ENCODE measurements at regions not wholly inside any gene's neighbourhood (a gene's known extent, or its start where the extent isn't known, plus 50 kb on each side); places are given as distances from the start of the nearest gene placed in this dataset.

DNA sequence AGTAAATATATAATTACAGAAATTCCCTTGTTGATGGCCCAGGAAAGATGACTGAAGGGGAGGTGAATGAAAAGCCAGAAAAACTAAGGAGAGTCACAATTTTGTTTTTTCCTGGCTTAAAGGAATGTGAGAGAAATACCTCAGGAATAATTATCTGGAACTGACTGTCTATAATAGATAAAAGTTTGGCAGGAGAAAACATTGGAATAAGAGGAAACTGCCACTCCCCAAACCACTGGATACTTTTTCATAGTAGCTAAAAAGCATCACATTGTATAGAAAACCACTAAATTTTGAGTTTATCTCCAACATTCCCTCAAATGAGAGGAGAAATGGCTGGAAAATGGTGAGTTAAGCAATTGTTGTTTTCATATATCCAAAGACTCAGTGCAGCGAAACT lies 326.0 kb downstream of the NPR3 start:
- Histone ChIP-seq H3K27me3 (ENCODE audit: insufficient read depth, low read depth) (no peaks in the 10 kb centered on the region), H2AFZ (no peak overlapping the region), H3K4me1 (replicated peaks; ENCODE audit: insufficient read depth) (no peaks in the 10 kb centered on the region), H3K79me2 (ENCODE audit: low read depth) (no peaks in the 10 kb centered on the region), H3K4me2 (no peak overlapping the region), H3F3A (ENCODE audit: insufficient read depth, low read depth) (no peaks in the 10 kb centered on the region), H3K4me3 (no peak overlapping the region), H3K9me3 (ENCODE audit: insufficient read depth, low read depth) (no peaks in the 10 kb centered on the region; the same call in 1 of the 2 replicates), H3K9me2 (ENCODE audit: insufficient read depth) (no peaks in the 10 kb centered on the region), H4K20me1 (ENCODE audit: insufficient read depth) (no peaks in the 10 kb centered on the region), H3K27ac (no peak overlapping the region), H3K36me3 (ENCODE audit: low read depth) (no peaks in the 10 kb centered on the region)
- intact Hi-C loops (cut with micrococcal nuclease; ENCODE audit: unreplicated experiment) = no loop called here
- CTCF ChIA-PET = no interaction called here
- POLR2A ChIA-PET (ENCODE audit: unreplicated experiment) = no interaction called here
- BruUV-seq (replicated peaks) = no TSS peak
- TF ChIP-seq CTCF (conservative IDR thresholded peaks at IDR 0.05) = no peak
- TF ChIP-seq EZH2 (IDR thresholded peaks at IDR 0.05; ENCODE audit: low read depth) = no peak
- no peak for DNase-seq

DNA sequence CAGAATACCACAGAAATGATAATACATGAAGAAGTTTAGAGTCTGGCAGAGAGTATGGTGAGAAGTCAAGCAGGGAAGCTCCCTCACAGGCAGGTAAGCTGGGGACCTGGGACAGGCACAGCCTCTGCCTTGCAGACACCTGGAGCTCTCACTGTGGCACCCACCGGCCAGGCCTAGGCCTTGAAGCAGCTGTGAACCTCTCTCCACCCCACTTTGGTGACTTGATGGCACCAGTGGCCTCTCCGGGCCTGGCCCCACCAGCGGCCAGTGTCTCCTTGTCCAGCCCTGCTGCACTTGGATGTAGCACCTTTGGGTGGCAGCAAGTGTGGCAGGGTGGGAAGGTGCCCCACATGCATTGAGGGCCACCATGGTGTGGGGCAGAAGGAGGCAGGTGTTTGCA lies 330.5 kb downstream of the NPR3 start:
- DNase-seq = no peak
- Histone ChIP-seq H3K9me3 (ENCODE audit: insufficient read depth, low read depth) (peaks cover 3% of the 10 kb centered on the region; the same call in 1 of the 2 replicates), H3K36me3 (ENCODE audit: low read depth) (no peaks in the 10 kb centered on the region), H3K4me1 (replicated peaks; ENCODE audit: insufficient read depth) (peaks cover 21% of the 10 kb centered on the region), H3F3A (ENCODE audit: insufficient read depth, low read depth) (no peaks in the 10 kb centered on the region), H3K27me3 (ENCODE audit: insufficient read depth, low read depth) (no peaks in the 10 kb centered on the region), H3K4me3 (no peak overlapping the region), H2AFZ (no peak overlapping the region), H3K27ac (no peak overlapping the region), H3K4me2 (no peak overlapping the region), H3K79me2 (ENCODE audit: low read depth) (no peaks in the 10 kb centered on the region), H4K20me1 (ENCODE audit: insufficient read depth) (no peaks in the 10 kb centered on the region), H3K9me2 (ENCODE audit: insufficient read depth) (no peaks in the 10 kb centered on the region)
- TF ChIP-seq EZH2 (IDR thresholded peaks at IDR 0.05; ENCODE audit: low read depth) (no peak), CTCF (conservative IDR thresholded peaks at IDR 0.05) (no peak)
- CTCF ChIA-PET = no interaction called here
- intact Hi-C loops (cut with micrococcal nuclease; ENCODE audit: unreplicated experiment) = no loop called here
- no TSS peak for BruUV-seq (replicated peaks)
- POLR2A ChIA-PET (ENCODE audit: unreplicated experiment) = no interaction called here

DNA sequence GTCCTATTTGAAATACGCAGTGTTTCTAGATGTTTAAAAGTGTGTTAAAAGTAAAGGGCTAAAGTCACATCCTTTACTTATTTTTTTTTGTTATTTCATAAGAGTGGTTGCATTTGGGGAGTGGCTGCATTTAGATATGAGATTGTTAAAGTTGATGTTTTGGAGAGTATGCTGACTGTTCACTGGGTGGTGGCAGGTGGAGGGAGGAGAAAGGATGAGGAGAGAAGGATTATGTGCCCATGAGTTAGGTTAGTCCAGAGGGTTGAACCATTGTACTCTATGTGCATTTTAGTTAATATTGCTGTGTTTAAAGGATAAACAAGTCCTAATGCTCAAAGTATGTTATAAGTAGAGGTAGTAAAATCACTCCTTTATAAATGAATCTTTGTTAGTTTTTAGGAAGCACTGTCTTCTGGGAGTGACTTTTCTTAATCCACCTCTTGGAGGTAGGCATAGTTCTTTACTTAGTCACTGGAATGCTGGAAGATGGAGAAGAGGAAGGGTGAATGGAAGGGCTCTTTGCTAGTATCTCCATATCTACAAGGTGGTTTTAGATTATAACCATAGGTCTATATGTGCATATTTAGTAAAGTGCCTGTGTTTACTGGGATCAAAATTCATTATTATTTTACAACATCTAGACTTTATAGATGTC lies 332.3 kb downstream of the NPR3 start:
- CTCF ChIA-PET = no interaction called here
- Histone ChIP-seq H3K4me3 (no peak overlapping the region), H3K79me2 (ENCODE audit: low read depth) (no peaks in the 10 kb centered on the region), H3K9me2 (ENCODE audit: insufficient read depth) (no peaks in the 10 kb centered on the region), H2AFZ (no peak overlapping the region), H4K20me1 (ENCODE audit: insufficient read depth) (no peaks in the 10 kb centered on the region), H3F3A (ENCODE audit: insufficient read depth, low read depth) (no peaks in the 10 kb centered on the region), H3K27me3 (ENCODE audit: insufficient read depth, low read depth) (no peaks in the 10 kb centered on the region), H3K27ac (no peak overlapping the region), H3K4me2 (no peak overlapping the region), H3K9me3 (ENCODE audit: insufficient read depth, low read depth) (peaks cover 3% of the 10 kb centered on the region; the same call in 1 of the 2 replicates), H3K36me3 (ENCODE audit: low read depth) (no peaks in the 10 kb centered on the region), H3K4me1 (replicated peaks; ENCODE audit: insufficient read depth) (peaks cover 21% of the 10 kb centered on the region)
- intact Hi-C loops (cut with micrococcal nuclease; ENCODE audit: unreplicated experiment) = no loop called here
- no peak for DNase-seq
- no peak for TF ChIP-seq CTCF (conservative IDR thresholded peaks at IDR 0.05)
- no peak for TF ChIP-seq EZH2 (IDR thresholded peaks at IDR 0.05; ENCODE audit: low read depth)
- no TSS peak for BruUV-seq (replicated peaks)
- POLR2A ChIA-PET (ENCODE audit: unreplicated experiment) = no interaction called here
